T-helper 2 cell (primary cell): ENCODE measurements at regions not wholly inside any gene's neighbourhood (a gene's known extent, or its start where the extent isn't known, plus 50 kb on each side); places are given as distances from the start of the nearest gene placed in this dataset.

Experiments
- DNase-seq, 5 experiments: peaks; one replicate each; pipeline versions ENCODE4 v3.0.0 to v3.0.0-alpha.2; 2012 to 2022

DNA sequence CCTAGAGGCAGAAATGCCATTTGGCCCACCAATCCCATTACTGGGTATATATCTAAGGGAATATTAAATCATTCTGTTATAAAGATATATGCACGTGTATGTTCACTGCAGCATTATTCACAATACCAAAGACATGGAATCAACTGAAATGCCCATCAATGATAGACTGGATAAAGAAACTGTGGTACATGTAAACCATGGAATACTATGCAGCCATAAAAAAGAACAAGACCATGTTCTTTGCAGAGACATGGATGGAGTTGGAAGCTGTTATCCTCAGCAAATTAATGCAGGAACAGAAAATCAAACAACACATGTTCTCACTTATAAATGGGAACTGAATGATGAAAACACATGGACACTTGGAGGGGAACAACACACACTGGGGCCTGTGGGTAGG is 458.4 kb downstream of the CD83 start:
- DNase-seq = no peak

DNA sequence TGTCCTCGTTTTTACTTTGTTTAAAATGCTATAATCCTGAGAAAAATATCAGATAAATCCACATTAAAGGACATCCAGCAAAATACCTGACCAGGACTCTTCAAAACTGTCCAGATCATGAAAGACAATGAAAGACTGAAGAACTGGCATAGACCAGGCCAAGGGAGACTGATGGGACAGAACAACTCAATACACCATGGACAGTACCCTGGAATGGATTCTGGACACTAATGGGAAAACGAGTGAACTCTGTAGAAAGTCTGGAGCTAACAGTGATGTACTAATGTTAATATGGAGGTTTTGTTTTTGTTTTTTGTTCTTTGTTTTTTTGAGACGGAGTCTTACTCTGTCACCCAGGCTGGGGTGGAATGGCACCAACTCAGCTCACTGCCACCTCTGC is 461.4 kb downstream of the CD83 start:
- no peak for DNase-seq

DNA sequence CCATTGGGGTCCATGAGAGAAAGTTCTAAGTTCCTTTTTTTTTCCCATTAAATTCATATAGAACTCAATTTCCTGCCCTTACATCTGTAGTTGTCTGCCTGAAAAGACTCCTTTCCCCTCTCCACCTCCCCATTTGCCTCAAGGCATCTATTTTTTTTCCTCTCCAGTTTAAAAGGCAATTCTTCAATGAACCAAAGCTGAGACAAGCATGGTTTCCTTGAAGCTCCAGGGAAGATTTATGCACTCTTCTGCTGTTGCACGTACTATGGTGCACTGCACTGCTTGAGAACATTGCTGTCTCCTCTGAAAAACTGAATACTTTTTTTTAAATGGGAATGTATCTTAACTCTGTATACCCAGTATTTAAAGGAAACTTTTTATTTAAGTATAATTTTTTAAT is 465.2 kb downstream of the CD83 start:
- DNase-seq = no peak

DNA sequence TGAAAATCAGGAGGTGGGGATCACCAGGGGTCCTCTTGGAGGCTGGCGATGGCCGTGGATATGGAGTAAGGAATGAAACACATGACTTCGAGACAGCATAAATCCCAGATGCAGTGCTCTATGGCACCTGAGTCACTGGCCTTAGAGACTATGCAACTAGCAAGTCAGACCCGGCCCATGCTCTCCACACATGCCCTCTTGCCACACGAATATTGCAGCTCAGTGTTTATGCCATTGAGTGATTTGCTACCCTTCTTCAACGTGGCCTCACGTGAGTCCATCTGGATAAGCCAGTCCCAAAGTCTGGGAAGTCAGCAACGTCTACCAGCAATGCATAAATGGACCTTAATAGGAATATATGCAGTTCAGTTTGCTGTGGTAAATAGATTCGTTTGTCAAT is 466.3 kb downstream of the CD83 start:
- no peak for DNase-seq

DNA sequence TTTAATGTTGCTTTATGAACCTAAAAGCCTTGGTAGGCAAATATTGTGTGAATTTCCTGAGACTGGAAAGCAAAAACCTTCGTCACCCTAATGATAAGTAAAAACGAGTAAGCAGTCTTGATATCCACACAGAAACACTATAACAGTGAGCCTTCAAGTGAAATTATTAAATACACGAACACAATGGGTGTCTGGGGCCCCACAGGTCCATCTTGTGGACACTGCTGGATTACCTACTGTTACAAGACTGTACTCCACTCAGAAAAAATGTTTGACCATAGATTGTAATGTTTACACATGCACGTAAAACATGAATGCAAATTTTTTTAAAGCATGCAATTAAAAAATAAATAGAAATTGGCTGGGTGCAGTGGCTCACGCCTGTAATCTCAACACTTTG is 466.9 kb downstream of the CD83 start:
- DNase-seq = no peak

DNA sequence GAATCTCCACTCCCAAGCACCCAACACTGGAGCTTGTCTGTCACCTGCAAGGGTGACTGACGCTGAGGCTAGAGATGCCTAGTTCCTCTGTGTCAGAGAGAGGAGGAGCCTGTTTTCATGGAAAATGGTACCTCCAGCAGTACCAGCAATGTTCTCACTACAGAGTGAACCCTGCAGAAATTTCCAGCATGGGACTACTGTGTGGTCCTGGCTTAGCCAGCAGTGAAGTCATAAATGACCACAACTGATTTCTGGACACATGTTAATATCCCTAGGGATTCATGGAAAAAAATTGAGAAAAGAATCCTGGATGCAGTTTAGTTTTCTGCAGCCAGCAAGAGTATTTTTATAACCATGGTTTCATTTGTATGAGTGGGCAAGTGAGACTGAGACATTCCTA is 468.1 kb downstream of the CD83 start:
- DNase-seq = no peak

DNA sequence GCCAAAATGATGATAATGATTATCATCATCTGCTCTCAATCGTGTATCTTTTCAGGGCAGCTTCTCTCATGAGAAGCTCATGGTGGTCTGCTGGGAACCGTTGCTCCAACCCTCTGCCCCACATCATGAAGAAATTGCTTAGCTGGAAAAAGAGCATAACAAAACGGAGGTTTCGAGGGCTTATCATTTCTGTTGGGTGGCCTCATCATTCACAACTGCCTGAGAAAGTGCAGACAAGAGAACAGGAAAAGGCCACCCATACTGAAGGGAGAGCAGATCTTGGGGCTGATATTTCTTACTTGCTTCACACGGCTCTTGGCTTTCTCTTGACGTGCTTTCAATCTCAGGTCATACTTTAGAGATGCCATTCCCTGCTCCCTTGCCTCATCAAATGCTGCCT is 471.6 kb downstream of the CD83 start:
- no peak for DNase-seq

DNA sequence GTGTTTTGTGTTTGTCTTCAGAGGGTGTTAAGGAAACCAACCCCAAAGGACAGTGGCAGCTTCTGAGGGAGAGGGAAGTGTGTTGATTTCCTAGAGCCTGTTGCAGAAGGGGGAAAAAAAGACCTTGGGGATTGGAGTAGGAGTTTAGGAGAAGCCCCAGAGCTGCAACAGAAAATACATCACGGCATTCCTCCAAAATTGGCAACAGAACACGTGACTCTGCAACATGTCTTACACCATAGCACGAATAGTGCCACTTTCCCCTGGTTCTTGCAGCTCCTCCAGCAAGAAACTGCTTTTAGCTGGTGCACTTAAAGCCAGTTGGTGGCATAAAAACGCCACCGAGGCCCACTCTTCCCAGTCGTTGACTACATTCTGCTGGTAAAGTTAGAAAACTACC is 473.0 kb downstream of the CD83 start:
- DNase-seq = no peak

DNA sequence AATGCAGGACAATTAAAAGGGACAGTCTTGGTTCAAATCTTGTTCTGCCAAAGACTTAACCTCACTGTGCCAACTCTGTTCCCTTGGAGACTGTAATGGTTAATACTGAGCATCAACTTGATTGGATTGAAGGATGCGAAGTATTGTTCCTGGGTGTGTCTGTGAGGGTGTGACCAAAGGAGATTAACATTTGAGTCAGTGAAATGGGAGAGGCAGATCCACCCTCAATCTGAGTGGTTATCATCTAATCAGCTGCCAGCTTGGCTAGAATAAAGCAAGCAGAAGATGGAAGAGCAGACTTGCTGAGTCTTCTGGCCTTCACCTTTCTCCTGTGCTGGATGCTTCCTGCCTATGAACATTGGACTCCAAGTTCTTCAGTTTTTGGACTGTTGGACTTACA is 474.4 kb downstream of the CD83 start:
- DNase-seq = no peak

DNA sequence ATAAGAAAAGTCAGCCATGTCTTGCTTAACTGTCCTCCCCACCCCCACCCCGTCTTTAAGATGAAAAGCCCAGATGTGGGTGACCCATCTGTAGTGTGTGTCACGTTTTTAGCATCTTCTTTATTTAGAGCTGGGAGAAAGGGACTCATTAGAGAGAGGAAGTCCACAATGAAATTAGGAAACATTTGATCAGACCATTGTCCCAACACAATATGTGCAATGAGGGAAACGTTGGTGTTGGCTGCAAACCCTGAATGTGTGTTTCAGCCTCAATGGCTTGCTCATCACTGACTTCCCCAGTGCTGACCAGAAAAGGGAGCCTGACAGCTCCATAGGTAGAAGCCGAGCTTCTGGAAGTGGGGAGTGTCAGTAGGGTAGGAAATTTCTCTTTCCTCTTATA is 475.7 kb downstream of the CD83 start:
- no peak for DNase-seq

DNA sequence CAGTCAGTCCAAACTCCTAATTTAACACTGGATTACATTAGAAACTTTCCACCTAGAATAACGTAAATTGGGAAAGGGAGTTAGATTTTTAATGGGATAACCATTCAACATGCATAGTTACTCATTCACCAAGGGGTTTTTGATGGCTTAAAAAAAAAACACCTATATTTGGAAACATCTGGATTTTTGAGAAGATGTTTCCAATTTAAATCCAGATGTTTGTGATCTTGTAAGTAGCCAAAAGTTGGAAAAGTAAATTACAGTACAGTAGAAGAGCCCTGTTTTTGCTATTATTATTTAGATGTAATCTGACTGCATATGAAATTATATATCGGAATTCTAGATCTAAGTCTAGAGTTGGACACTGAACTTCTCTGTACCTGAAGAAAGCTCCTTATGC is 478.2 kb downstream of the CD83 start:
- DNase-seq = no peak

DNA sequence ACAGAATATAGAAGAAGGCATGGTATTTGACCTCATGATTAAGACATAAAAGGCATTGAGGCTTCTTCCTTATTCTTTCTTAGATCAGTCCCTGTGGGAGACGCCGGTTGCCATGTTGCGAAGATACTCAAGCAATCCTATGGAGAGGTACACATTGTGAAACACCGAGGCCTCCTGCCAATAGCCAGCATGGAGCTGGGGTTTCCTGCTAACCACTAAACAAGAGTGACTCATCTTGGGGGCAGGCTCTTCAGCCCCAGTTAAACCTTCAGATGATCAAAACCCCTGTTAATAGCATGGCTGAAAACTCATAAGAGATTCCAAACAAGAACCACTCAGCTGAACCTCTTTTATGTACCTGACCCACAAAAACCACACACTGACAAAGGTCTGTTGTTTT is 478.8 kb downstream of the CD83 start:
- peak in 1 of 5 experiments; percentile 3 for DNase-seq

DNA sequence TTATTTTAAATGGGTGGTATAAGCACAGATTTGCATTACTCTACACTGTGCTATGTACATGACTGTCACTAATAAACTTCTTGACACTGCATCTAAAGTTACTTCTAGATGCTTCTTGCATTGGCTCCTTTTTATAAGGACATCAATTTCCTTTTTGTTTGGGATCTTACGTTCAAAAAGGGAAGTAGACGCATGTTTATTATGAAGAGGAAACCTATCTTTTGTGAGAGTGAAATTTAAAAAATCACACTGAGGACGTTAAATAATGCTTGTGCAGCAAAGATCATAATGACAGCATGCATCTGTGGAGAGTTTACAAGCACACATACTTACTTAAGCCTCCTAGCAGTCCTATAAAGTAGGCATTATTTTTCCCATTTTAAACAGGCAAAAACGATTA is 479.5 kb downstream of the CD83 start:
- DNase-seq = no peak

DNA sequence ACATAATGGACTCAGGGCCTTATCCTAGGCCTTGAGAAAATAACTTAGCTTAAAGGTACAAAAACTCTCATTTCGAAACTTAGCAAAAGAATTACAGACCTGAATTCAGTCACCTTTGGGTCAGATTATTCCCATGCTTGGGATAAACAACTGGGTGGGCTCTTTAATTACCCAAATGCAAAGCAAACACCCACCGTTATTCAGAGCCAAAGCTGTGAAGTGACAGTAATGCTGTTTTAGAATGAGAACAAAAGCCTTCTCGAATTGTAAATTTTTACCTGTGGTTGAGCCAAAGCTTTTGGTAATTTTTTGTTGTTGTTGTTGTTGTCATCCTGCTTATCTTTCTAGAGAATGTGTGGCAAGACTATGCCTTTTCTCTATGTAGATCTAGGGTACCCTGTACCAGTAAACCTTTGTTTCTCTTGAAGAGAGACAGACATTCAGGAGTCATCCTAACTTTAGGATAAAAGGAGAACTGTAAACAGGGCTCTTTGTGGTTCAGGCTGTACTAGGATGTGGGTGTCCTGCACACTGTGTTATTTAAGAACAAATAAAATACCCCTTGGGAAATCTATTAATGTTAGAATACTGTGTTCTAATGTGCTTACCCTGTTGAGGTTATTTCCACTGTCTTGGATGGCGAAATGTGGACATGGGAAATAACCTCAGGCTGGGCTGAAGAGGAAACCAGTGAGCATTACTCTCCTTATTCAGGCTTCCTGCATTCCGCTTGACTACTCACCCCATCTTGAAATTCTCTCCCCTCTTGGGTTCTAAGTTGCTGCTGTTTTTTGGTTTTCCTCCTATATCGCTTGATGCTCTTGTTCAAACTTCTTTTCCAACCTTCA is 480.7 kb downstream of the CD83 start:
- DNase-seq = no peak

DNA sequence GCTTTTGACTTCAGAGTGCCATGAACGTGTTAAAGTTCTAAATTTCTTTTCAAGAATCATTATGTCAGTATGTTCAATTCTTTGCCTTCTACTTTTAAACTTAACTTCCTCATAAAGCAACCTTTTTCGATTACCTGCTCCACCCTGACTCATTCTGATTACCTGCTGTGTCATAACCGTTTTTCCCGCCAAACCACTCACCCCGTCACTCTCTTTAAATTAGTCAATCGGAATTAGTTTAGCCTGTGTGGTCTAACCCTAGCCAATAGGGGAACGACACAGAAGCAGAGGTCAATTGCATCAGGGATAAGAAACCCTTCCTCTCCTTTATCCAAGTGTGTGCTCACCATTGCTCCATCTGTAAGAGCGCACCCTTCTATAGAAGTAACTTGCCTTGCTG is 482.7 kb downstream of the CD83 start:
- peak in 1 of 5 experiments; percentile 14 for DNase-seq

DNA sequence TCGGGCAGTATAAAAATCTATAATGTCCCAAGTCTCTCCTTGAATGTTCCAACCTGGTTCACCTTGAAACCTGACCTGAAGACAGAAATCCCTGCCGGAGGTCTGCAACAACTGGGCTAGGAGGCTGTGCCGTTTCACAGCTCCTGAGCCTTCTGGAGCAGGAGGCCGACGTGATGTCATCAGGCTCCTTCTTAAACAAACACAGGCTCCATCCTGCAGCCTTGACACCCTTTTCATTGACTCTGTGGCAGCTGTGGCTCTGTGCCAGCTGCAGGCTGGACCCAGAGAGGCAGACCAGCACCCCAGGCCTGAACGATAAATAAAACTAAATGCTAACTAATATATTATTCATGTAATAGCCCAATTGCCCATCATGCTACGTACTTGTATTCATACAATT is 483.9 kb downstream of the CD83 start:
- no peak for DNase-seq

DNA sequence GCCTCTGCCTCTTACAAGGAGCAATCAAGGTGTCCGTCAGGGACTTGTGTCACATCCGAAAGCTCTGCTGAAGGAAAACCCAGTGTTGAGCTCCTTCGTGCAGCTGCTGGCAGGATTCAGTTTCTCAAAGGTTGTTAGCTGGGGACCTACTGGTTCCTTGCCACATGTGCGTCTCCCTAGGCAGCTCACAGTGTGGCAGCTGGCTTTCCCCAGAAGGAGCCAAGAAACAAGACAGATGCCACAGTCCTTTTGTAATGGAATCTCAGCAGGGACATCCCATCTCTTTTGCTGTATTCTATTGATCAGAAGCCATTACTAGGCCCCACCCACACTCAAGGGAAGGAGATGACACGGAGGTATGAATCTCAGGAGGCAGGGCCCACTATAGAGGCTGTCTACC is 488.8 kb downstream of the CD83 start:
- no peak for DNase-seq

DNA sequence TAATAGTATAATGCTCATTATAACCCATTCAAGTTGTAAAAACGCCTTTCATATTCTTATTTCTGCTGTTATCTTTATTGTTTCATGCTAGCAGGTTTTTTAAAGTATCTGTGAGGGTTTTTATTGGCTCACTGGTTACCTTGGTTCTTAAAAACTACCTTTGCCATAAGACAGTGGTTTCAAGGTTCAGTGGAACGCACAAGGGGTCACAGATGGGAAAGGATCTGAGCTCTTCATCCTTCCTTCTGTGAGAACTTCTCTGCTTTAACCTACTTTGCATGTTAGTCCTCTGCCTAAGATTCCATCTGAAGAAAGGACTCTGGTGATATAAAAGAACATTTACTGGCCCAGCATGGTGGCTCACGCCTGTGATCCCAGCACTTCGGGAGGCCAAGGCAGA is 492.6 kb downstream of the CD83 start:
- no peak for DNase-seq

DNA sequence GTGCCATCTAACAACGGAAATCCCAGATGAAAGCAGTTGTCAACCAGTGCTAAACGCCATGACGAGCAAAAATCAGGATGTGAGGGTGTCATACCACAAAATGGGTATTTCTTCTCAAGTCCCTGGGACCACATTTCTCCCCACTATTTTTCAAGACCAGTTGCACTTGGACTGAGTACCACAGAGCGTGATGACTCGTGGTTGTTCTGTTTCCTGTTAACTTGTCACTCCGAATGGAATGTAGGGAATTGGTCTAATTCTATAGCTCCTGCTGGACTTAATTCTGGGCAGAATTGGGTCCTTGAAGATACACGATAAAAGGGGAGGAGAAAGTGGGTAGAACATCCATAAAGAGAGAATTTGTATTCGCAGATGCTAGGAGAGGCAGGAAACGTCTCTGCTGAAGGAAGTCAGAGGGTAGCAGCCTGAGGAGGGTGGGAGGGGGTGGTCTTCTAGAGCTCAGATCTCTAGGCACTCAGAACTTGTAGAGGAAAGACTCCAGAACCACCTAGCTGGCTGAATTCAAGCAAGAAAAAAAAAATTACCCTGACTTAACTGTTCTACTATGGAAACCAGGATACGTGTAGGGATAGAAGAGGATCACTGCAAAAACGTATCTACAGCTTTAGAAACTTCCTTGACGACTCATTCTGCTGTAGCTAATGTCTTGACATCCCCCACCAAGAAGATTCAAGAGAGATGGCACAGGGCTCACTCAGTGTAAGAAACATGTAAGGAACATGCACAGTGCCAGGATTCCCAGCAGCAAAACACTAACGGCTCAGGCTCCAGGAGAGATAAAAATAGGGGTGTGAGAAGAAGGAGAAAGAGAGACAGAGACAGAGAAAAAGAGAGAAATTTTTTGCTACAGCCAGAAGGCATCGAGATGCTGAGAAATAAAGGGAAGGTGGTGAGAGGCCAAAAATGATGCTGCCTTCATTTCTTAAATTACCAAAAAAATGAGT is 494.7 kb downstream of the CD83 start:
- no peak for DNase-seq

DNA sequence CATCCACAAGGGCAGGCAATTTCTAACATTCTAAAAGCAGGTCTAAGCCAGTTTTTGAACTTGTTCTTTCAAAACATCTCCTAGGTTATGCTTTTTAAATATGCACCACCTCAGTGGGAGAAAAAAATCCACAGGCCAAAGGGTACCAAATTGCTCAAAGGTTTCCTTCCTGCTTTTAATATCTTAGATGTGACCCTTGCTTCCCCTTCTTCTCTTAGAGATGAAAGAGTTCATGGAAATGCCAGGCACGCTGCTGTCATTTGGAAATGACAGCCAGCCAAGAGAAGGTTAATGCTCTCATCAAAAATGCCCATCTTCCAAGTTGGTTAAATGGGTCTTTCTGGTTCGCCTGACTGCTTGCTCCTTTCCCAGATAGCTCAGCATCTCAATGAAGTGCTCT is 497.1 kb downstream of the CD83 start:
- no peak for DNase-seq

DNA sequence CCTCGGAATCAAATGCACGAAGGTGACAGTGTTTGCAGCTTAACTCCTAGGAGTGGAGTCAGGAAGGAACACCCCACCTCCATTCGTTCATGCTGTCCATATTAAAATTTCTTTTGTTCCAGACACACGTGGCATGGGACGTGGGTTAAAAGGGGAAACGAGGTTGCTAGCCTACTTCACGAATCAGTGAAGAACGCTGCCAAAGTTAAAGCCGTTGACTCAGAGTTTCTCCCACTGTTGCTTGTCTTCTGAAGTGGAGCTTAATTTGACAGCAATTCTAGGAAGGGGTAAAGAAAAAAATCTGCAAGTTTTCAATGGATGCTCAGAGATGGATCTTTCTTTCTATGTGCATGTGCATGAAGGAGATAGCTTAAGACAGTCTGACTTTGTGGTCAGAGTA is 499.1 kb downstream of the CD83 start:
- DNase-seq = no peak

DNA sequence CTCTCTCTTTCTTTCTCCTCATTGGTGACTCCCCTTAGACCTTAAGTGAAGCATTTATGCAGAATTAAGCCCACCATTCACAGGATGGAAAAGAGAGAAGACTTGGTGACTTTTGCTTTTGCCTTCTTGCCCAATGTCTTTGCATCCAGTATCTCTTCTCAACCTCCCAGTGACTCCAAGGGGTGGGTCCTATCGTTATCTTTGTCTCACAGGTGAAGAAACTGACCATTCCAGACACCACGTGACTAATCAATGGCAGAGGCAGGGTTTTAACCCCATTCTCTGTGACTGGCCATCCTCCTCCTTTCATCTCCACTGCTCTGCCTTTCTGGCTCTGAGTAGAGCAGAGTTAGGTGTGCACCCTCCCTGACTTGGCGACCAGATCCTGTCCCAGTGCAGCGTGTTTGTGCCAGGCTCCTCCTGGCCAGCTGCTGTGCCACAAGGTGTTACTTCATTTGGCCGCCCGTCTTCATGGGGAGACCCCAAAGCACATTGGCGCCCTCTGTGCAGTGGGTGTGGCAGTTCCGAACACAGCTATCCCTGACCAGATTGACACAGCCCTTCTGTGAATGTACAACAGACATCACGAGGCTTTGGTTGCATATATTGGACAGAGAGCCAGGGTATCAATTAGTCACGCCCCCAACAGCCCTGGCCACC is 501.3 kb downstream of the CD83 start:
- DNase-seq = no peak

DNA sequence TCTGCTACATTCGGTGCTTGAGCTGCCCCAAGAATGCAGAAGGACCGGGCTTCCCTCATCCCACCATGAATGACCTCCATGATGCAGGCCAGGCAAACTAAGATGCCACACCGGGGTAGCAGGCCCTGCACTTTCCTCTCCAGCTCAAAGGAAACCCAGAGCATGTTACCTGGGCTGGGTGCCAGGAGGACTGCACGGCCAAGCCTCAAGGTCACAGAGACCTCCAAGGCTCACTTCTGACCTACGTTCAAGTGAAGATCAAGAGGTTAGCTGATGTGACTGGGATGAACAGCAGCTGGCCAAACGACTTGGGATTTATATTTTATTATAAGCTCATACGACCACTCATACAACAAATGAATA is 501.8 kb downstream of the CD83 start:
- no peak for DNase-seq

DNA sequence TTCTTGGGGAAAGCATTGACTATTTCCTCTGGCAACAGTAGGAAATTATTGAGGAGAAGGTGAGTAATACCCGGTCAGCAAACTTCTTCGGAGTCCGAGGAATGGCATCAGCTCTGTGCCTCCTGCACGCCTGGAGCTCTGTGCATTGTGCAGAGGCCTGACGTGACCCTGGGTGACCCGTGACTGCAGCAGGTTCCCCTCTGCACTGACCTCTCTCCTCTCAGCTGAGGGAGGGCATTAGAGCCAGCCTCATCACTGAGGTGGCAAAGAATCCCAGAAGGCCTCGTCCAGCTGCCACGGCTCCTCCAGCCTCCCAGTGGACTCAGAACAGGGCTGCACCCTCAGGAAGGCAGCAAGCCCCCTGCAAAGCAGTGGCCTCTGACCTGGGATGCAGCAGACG is 502.9 kb downstream of the CD83 start:
- DNase-seq = no peak
